ENCODE measurements at regions not wholly inside any gene's neighbourhood (a gene's known extent, or its start where the extent isn't known, plus 50 kb on each side); places are given as distances from the start of the nearest gene placed in this dataset.

GRCh38 chr9:30774326-30774725 is 1610.1 kb upstream of the ACO1 start:
- no peak for DNase-seq (ENCODE audit: low spot score)
- ATAC-seq (ENCODE audit: low FRiP score): no peak
- no peak for TF ChIP-seq CTCF (IDR thresholded peaks at IDR 0.05)

DNA sequence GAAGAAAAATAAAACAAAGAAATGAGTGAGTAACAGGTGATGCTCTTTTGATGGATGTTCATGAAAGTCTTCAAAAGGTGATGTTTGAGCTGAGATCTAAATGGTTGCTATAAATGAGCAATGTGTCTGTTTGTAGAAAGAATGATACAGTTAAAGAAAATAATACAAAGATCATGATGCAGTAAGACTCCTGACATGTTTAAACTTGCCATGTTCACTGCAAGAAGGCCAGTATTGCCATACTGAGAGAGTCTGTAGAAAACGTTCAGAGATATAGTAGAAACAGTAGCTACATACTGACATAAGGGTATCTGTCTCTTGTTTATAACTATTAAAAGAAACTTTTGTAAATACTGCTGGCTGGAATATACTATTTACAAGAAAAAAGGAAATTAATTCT is 1609.2 kb upstream of the ACO1 start:
- no peak for DNase-seq (ENCODE audit: low spot score)
- no peak for ATAC-seq (ENCODE audit: low FRiP score)
- no peak for TF ChIP-seq CTCF (IDR thresholded peaks at IDR 0.05)

DNA sequence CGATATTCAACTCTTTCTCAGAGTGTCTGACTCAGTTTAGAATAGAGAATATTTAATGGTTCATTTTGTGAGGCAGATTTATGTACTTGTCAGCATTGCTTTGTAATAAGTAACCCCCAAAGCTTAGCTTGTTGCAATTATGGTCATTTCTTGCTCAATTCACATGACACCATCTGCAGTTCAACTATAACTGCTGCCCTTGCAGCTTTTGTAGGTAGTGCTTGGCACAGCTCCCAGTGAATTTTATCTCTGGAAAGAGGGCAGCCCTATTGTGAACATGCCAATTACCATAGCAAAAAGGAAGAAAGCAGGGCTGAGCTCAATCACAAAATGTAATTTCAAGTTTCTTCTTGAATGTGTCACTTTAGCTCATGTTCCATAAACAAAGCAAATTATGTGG is 1587.7 kb upstream of the ACO1 start:
- no peak for ATAC-seq (ENCODE audit: low FRiP score)
- no peak for TF ChIP-seq CTCF (IDR thresholded peaks at IDR 0.05)

GRCh38 chr9:30799527-30800101 is 1584.8 kb upstream of the ACO1 start:
- no peak for ATAC-seq (ENCODE audit: low FRiP score)
- no peak for TF ChIP-seq CTCF (IDR thresholded peaks at IDR 0.05)
- no peak for DNase-seq (ENCODE audit: low spot score)

More for the DNA sequence above, 1587.7 kb upstream of the ACO1 start:
- DNase-seq (ENCODE audit: low spot score): no peak

- DNase-seq (ENCODE audit: low spot score) (no peak), ATAC-seq (ENCODE audit: low FRiP score) (no peak)
- TF ChIP-seq CTCF (IDR thresholded peaks at IDR 0.05): no peak
Measured at GRCh38 chr9:30800421-30800820, 1584.0 kb upstream of the ACO1 start.

DNA sequence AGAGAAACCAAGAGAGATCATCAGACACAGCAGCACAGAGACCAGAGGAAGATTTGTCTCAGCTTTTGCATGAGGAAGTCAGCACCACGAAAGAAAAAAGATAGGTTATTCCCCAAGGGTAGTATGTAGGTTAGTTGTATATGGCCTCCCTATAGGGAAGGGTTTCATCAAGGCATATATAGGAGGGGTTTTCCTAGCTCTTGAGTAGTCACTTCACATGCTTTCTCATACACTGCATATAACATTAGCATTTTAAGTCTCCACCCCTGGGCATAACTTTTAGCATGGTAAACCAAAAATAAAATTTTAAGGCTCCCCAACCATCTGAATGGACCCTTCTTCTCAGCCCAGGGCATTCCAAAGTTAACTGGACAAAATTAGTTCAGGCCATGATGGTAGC is 1571.6 kb upstream of the ACO1 start:
- no peak for DNase-seq (ENCODE audit: low spot score)
- no peak for TF ChIP-seq CTCF (IDR thresholded peaks at IDR 0.05)
- no peak for ATAC-seq (ENCODE audit: low FRiP score)

- TF ChIP-seq CTCF (IDR thresholded peaks at IDR 0.05): no peak
- DNase-seq (ENCODE audit: low spot score) (no peak), ATAC-seq (ENCODE audit: low FRiP score) (no peak)
Measured at GRCh38 chr9:30815585-30815984, 1568.9 kb upstream of the ACO1 start.
